MV-4-11 (cell line): ENCODE measurements at regions not wholly inside any gene's neighbourhood (a gene's known extent, or its start where the extent isn't known, plus 50 kb on each side); places are given as distances from the start of the nearest gene placed in this dataset.
"Not testable (repeated sequence)": the region's sequence is repeated elsewhere in the genome, so short reads cannot be mapped to it uniquely, and the experiment has no call there.

Experiments
- DNase-seq: peaks from one replicate; lab custom pipeline; 2025; lab: John Stamatoyannopoulos, UW

DNA sequence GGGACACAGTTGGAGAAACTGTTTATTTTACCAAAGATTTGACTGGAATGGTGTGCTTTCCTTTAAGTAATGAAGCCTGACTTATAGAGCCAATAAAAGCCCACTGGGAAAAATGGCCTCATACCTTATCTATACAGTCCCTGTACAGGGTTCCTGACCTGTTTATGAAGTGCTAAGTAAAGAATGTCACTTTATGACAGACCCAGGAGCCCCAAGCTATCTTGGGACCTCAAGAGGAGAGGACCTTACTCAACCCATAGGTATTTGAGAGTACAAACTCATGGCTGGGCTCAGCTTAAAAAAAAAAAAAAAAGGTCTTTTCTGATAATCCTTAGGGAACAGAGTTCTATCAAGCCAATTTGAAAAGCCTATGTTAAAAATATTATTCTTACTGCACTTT is 1389.3 kb downstream of the RAPGEF2 start:
- DNase-seq, result no peak

GRCh38 chr4:160493206-160493605 is 1390.3 kb downstream of the RAPGEF2 start:
- no peak for DNase-seq

GRCh38 chr4:160495356-160495755 is 1392.5 kb downstream of the RAPGEF2 start:
- no peak for DNase-seq

DNA sequence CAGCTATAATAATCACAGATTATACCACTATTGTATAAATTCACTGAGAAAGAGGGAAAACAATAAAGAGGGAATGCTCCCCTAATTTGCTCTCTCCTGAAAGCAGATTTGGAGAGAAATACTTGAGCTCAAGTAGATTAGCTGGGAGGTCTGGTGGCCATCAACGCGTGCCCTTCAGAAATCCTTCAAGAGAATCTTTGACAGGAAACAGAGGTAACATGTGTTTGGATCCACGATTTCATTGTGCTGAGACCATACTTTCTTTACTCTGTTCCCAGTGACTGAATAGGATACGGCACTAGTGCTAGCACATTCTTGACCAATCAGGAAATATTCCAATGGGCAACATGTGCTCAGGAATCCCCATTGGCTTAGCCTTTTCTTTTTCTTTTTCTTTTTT is 1395.3 kb downstream of the RAPGEF2 start:
- no peak for DNase-seq

DNA sequence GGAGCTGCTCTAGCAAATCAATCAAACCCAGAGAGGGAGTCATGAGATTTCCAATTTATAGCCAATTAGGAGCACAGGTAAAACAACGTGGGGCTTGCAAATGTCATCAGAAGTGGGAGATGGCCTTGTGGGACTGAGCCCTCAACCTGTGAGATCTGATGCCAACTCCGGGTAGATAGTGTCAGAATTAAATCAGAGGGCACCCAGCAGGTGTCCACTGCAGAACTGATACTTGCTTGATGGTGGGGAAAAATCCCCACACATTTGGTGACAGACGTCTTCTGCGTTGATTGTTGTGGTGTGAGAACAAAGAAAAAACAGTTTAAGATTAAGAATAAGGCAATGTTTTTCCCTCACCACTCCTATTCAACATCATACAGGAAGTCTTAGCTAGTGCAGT is 1402.8 kb downstream of the RAPGEF2 start:
- no peak for DNase-seq

DNA sequence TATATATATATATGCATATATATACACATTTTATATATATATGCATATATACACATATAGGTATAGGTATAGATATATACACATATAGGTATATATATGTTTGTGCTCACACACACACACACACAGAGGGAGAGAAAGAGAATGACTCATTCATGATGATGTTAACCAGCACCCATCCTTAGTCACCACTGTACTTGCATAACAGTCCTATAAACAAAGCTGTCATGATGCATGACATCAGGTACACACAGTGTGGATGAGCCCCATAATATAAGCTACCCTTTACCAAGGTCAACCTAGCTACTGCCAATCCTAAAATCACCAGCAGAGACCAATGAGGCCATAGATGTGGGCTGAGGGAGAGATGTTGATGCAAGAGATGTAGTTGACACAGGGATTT is 1408.0 kb downstream of the RAPGEF2 start:
- DNase-seq, result no peak

- DNase-seq, result no peak
Observed at GRCh38 chr4:160514126-160514525, 1411.2 kb downstream of the RAPGEF2 start.

DNA sequence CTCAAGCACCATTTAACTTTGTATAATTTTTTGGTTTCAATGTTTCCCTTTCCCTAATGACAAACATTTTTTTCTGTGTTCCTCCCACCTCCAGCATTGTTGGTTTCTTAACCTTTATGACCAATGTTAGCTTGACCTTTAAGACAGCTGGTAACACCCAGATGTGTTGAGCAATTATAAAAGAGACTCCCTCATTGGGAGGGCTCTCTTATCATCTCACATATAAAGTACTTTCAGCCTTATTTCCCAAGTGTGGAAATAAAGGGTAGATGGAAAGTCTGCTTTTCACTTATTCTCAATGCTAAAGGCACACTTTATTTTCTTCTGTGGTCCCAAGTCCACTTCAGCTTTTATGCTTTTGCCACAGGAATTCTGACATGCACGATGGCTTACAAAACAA is 1420.4 kb downstream of the RAPGEF2 start:
- DNase-seq, result no peak

DNA sequence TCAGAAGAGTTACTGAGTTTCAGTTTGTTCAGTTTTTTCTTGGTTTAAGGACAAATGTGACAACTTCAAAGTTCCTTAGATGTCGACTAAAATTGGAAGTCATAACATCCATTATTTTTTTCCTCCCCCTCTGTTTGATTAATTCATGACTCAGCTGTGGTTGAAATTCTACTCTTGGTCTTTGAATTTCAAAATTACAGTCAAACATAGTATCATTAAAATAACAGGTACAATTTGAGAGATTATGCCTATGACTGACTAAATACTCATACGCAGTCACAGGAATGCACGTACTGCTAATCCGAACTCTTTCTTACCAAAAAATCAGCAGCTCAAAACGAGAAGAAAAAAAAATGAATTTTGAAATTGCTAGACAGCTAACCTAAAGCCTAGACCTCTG is 1434.8 kb downstream of the RAPGEF2 start:
- DNase-seq, result no peak

GRCh38 chr4:160546201-160546600 is 1443.3 kb downstream of the RAPGEF2 start:
- no peak for DNase-seq

- DNase-seq, result not testable (repeated sequence)
Observed at GRCh38 chr4:160549951-160550519, 1447.2 kb downstream of the RAPGEF2 start.

GRCh38 chr4:160562661-160563060 is 1459.8 kb downstream of the RAPGEF2 start:
- DNase-seq, result no peak

DNA sequence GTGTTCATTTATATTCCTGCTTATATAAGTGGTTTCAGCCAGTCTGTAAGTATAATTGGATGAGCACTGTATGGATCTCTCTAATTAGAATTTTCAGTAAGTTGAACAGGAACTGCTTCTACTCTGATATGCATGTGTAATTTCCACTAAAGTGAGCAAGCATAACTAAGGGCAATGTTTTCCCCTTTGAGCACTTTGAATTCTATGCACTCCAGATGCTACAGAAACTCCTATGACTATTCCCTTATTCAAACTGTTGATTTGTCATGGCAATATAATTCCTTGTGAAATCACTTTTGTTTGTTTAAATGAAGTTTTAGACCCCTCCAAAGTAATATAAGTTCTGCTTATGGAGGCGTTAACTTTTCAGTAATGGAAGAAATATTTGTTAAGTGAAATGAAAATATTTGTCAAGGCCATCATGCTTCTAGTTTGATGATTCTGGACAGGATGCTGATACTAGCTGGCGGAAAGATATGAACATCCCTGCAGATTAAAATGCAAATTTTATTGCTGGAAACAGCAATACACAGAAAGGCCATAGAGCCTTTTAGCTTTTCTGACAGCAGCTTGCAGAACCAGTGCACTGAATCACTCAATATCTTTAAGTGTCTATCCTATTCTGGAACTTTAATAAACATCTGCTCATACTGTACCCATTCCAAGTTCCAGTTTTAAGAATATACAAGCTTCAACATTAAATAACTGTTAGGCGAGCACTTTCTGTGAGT is 1460.8 kb downstream of the RAPGEF2 start:
- no peak for DNase-seq

GRCh38 chr4:160567634-160568033 is 1464.8 kb downstream of the RAPGEF2 start:
- DNase-seq, result no peak

DNA sequence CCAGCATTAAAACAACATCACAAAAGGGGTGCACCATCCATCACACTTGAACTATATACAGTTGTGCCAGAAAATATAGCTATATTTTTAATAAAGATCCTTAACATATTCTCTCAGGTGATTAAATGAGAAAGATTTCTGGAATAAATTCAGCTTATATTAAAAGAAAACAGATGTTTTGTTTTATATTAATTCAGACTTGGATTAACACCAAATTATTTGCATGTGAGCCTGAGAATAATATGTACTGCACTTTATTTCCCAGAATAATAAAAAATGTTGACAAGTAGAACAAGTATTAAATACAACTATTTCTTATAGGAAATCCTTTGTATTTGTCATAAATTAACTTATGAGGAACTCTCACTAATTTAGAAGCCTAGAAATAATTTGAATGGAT is 1467.4 kb downstream of the RAPGEF2 start:
- DNase-seq, result no peak

- DNase-seq, result not testable (repeated sequence)
Observed at GRCh38 chr4:160574272-160574671, 1471.4 kb downstream of the RAPGEF2 start.

- DNase-seq, result peak; percentile 12
Observed at GRCh38 chr4:160580581-160580980, 1477.7 kb downstream of the RAPGEF2 start.

DNA sequence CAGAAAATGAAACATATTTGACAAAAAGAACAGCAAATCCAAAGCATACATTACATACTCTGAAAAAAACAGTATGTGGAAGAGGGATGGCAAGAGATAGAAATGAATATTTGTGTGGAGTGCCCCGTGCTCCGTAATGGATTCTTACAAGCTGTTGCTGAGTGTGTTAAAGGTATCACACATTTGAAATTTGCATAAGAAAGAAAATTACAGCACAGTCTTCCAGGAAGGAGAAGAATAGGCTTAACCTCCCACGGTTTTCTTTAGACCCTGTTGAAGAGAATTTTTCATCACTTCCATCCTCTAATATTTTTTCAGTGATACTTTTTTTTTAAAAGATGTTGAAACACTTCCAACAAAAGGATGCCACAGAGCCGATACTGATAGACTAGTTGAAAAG is 1489.4 kb downstream of the RAPGEF2 start:
- DNase-seq, result no peak

DNA sequence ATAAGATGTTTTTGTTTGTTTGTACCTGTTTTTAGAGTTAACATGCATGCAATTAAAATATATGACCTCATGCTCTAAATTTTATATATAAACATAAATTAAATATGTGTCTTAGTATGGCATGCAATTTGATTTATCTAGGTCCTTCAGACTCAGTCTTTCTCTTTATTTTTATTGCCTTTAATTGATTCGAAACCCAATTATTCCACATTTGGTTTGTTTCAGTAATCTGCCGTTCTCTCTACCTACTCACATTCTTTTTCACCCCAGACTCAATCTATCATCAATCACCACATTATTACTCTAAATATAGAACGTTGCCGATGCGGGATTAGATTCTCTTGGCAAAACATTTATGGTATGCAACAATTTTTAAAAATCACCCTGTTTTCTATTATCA is 1492.8 kb downstream of the RAPGEF2 start:
- DNase-seq, result no peak

- DNase-seq, result no peak
Observed at GRCh38 chr4:160604541-160604940, 1501.7 kb downstream of the RAPGEF2 start.

DNA sequence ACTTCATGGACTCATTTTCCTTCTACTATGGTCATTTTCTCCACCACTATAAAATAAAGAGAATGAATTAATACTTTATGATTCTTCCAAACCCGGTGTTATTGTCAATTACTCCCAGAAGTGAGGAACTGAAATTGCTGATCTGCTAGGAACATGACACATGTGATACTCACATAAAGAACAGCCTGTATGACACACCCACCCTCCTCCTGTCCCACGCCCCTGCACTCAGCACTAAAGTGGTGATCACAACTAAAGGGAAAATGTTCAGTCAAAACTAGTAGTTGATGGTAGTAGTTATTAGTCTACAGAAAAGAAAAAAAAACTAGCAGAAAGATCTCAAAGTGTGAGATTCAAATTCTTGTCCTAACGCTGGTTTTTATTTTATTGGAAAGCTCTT is 1508.3 kb downstream of the RAPGEF2 start:
- DNase-seq, result no peak

DNA sequence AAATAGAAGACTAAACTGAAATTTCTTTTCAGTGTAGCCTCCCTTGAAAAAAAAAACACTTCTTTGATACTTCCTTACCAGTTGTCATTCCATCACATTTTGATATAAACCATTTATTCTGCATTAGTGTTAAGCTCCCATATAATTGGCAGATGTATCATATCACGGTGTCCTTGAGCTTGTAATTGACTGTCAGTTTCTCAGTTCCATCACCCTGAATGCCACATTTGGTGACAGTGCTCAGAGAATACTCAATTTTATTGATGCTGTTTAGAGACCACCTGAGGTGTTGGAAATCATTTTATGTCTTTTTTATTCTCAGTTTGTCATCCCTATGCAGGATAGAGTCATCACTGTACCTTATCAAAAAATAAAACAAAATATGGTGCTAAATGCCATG is 1528.2 kb downstream of the RAPGEF2 start:
- DNase-seq, result no peak

GRCh38 chr4:160652790-160653189 is 1511.0 kb downstream of the FSTL5 start:
- no peak for DNase-seq

DNA sequence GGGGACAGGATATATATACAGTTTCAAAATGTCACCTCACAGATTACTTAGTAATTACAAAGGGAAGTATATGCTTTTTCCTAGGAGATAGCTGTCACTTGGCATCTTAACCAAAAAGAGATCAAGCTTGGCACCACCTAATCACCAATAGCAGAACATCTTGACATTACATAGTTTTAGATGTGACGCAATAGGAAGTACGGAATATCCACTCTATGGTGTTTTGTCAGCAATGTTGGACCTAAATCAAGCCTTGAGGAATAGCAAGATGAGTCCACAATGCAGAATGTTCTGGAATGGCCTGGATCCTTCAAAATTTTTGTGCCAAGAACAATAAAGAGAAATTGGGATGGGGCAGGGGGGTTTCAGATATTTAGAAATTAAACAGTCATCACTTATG is 1488.2 kb downstream of the FSTL5 start:
- no peak for DNase-seq
